Fibroblast of lung (primary cell): ENCODE measurements at regions not wholly inside any gene's neighbourhood (a gene's known extent, or its start where the extent isn't known, plus 50 kb on each side); places are given as distances from the start of the nearest gene placed in this dataset.

Experiments used
- DNase-seq, 2 donors: peaks; one replicate each; pipeline versions ENCODE4 v3.0.0 to v3.0.0-alpha.2; 2010; ENCODE audit warnings: low read depth in 2 of 2
- H2AFZ ChIP-seq: 2 replicates; pipeline ENCODE4 v1.5.1; 2012; ENCODE audit warnings: low read length, control low read depth, inconsistent platforms
- H3K27ac ChIP-seq: 2 replicates; pipeline ENCODE4 v1.5.1; 2011; ENCODE audit warnings: low read length, control low read depth; ENCODE audit not compliant: insufficient read depth
- H3K27me3 ChIP-seq: 2 replicates; pipeline ENCODE4 v1.5.1; 2011; ENCODE audit warnings: mild to moderate bottlenecking, low read length; ENCODE audit not compliant: control insufficient read depth, insufficient read depth
- H3K36me3 ChIP-seq: 2 replicates; pipeline ENCODE4 v1.5.1; 2011; ENCODE audit warnings: low read length; ENCODE audit not compliant: control insufficient read depth, insufficient read depth
- H3K4me1 ChIP-seq: 2 replicates; pipeline ENCODE4 v1.5.1; 2011; ENCODE audit warnings: low read length; ENCODE audit not compliant: control insufficient read depth, insufficient read depth; ENCODE audit errors: extremely low read depth
- H3K4me2 ChIP-seq: 2 replicates; pipeline ENCODE4 v1.5.1; 2011; ENCODE audit warnings: low read length, control low read depth; ENCODE audit not compliant: insufficient read depth; ENCODE audit errors: extremely low read depth
- H3K4me3 ChIP-seq, 4 experiments: fragments of 200-600 bp in 1 of 4; sonication (generic) in 1 of 4; replicated peaks in 1 of 4; 2 replicates each; pipeline ENCODE4 v1.5.1; 2011 to 2016; ENCODE audit warnings: low read length in 4 of 4, low read depth in 3 of 4, mild to moderate bottlenecking in 3 of 4, control low read depth in 2 of 4, inconsistent platforms in 1 of 4, mixed read lengths in 1 of 4; ENCODE audit not compliant: insufficient read depth in 1 of 4; ENCODE audit errors: control extremely low read depth in 1 of 4
- H3K79me2 ChIP-seq: 2 replicates; pipeline ENCODE4 v1.5.1; 2012; ENCODE audit warnings: mild to moderate bottlenecking, low read length, inconsistent platforms; ENCODE audit not compliant: control insufficient read depth, insufficient read depth
- H3K9ac ChIP-seq: 2 replicates; pipeline ENCODE4 v1.5.1; 2011; ENCODE audit warnings: mild to moderate bottlenecking, low read length, control low read depth; ENCODE audit not compliant: insufficient read depth
- H3K9me3 ChIP-seq: 2 replicates; pipeline ENCODE4 v1.5.1; 2012; ENCODE audit warnings: low read depth, low read length; ENCODE audit not compliant: control insufficient read depth, insufficient read depth
- H4K20me1 ChIP-seq: 2 replicates; pipeline ENCODE4 v1.5.1; 2011; ENCODE audit warnings: low read length; ENCODE audit not compliant: control insufficient read depth, insufficient read depth; ENCODE audit errors: extremely low read depth
- CTCF ChIP-seq, 2 donors: IDR thresholded peaks in 1 of 2; conservative IDR thresholded peaks in 1 of 2; 1 replicate in 1 of 2; 2 replicates in 1 of 2; pipeline ENCODE4 v1.5.1; 2011 to 2012; ENCODE audit warnings: low read length in 2 of 2, control low read depth in 1 of 2, inconsistent platforms in 1 of 2, low read depth in 1 of 2, mild to moderate bottlenecking in 1 of 2
- EZH2 ChIP-seq: IDR thresholded peaks from 2 replicates; pipeline ENCODE4 v1.5.1; 2012; ENCODE audit warnings: low read length, control low read depth, mild to moderate bottlenecking; ENCODE audit errors: missing control alignments

- Histone ChIP-seq H3K4me2 (no peak overlapping the region), H4K20me1 (no peaks in the 10 kb centered on the region), H3K36me3 (no peaks in the 10 kb centered on the region), H3K27ac (no peak overlapping the region), H3K9me3 (no peaks in the 10 kb centered on the region), H3K4me1 (no peaks in the 10 kb centered on the region), H3K9ac (no peak overlapping the region), H3K79me2 (no peaks in the 10 kb centered on the region), H3K4me3 (no peak overlapping the region), H3K27me3 (no peaks in the 10 kb centered on the region), H2AFZ (no peak overlapping the region)
- DNase-seq: no peak
- TF ChIP-seq EZH2 (no peak), CTCF (conservative IDR thresholded peaks at IDR 0.05 in 1 of 2, IDR thresholded peaks at IDR 0.05 in 1 of 2; ENCODE audit: low read depth in 1 of 2, low read length in 2 of 2) (no peak)
Observed at GRCh38 chr1:58939666-58940370, 156.0 kb upstream of the JUN start.

- Histone ChIP-seq H3K4me3 (no peak overlapping the region), H3K4me1 (no peaks in the 10 kb centered on the region), H4K20me1 (no peaks in the 10 kb centered on the region)
Observed at GRCh38 chr1:58941471-58942289, 157.8 kb upstream of the JUN start.

More at GRCh38 chr1:58941471-58942289, 157.8 kb upstream of the JUN start:
- H3K9me3 ChIP-seq: no peaks in the 10 kb centered on the region
- H3K9ac ChIP-seq: no peak overlapping the region
- H3K27me3 ChIP-seq: no peaks in the 10 kb centered on the region
- no peaks in the 10 kb centered on the region for H3K36me3 ChIP-seq
- H3K27ac ChIP-seq: no peak overlapping the region
- H3K4me2 ChIP-seq: no peak overlapping the region
- TF ChIP-seq CTCF (conservative IDR thresholded peaks at IDR 0.05 in 1 of 2, IDR thresholded peaks at IDR 0.05 in 1 of 2; ENCODE audit: low read depth in 1 of 2, low read length in 2 of 2) (no peak), EZH2 (no peak)
- H3K79me2 ChIP-seq: no peaks in the 10 kb centered on the region
- no peak for DNase-seq
- H2AFZ ChIP-seq: no peak overlapping the region
